Spleen (tissue), 11 donors: ENCODE measurements at regions not wholly inside any gene's neighbourhood (a gene's known extent, or its start where the extent isn't known, plus 50 kb on each side); places are given as distances from the start of the nearest gene placed in this dataset.

Experiments used
- DNase-seq: peaks from one replicate; pipeline ENCODE4 v3.0.0-alpha.2; 2020
- H3K27ac ChIP-seq, 8 donors: fragments of 200-600 bp; sonication (generic) in 7 of 8; 1 replicate in 4 of 8; 2 replicates in 4 of 8; pipeline versions ENCODE4 v1.5.0 to v1.8.0; 2016 to 2021; ENCODE audit warnings: inconsistent platforms in 4 of 8, mild to moderate bottlenecking in 4 of 8, moderate library complexity in 1 of 8
- H3K27me3 ChIP-seq, 7 donors: fragments of 200-600 bp; sonication (generic) in 6 of 7; replicated peaks in 1 of 7; 1 replicate in 4 of 7; 2 replicates in 3 of 7; pipeline versions ENCODE4 v1.5.0 to v1.8.0; 2016 to 2021; ENCODE audit warnings: inconsistent platforms in 3 of 7, mild to moderate bottlenecking in 1 of 7
- H3K36me3 ChIP-seq, 6 donors: fragments of 200-600 bp; sonication (generic) in 5 of 6; 1 replicate in 4 of 6; 2 replicates in 2 of 6; pipeline versions ENCODE4 v1.5.0 to v1.8.0; 2016 to 2021; ENCODE audit warnings: inconsistent platforms in 2 of 6
- H3K4me1 ChIP-seq, 6 donors: fragments of 200-600 bp; sonication (generic) in 5 of 6; 1 replicate in 3 of 6; 2 replicates in 3 of 6; pipeline versions ENCODE4 v1.5.0 to v1.8.0; 2016 to 2021; ENCODE audit warnings: inconsistent platforms in 3 of 6
- H3K4me3 ChIP-seq, 8 donors: fragments of 200-600 bp; sonication (generic) in 7 of 8; 1 replicate in 4 of 8; 2 replicates in 4 of 8; pipeline versions ENCODE4 v1.5.0 to v1.8.0; 2016 to 2021; ENCODE audit warnings: inconsistent platforms in 4 of 8, mild to moderate bottlenecking in 4 of 8, moderate library complexity in 2 of 8
- H3K9me3 ChIP-seq, 8 donors: fragments of 200-600 bp; sonication (generic) in 7 of 8; 1 replicate in 4 of 8; 2 replicates in 4 of 8; pipeline versions ENCODE4 v1.5.0 to v1.8.0; 2016 to 2021; ENCODE audit warnings: inconsistent platforms in 4 of 8
- POLR2A ChIP-seq, 3 donors: fragments of 450-650 bp; IDR thresholded peaks; one replicate each; pipeline ENCODE4 v1.5.1; 2017; ENCODE audit warnings: antibody characterized with exemption in 3 of 3, mild to moderate bottlenecking in 1 of 3
- POLR2AphosphoS5 ChIP-seq, 3 donors: sonication (generic); formaldehyde crosslinking; IDR thresholded peaks; one replicate each; pipeline ENCODE4 v1.5.1; 2017; ENCODE audit warnings: antibody characterized with exemption in 3 of 3
- WGBS, 5 donors: extraction: QIAGEN DNeasy Blood & Tissue Kit in 3 of 5; methylation state at CpG; one replicate each; pipeline versions ENCODE4 v1.1.5 to v1.1.7; 2013 to 2018; 5-methylcytosine and 5-hydroxymethylcytosine counted together
- intact Hi-C: fragments of 100-400 bp; cut with DNase I; formaldehyde crosslinking; loops from one replicate; pipeline ENCODE4 v1.15.0; 2023; ENCODE audit warnings: low total_unique reads
- TF ChIP-seq, protein P1 (sequence below), 11 experiments: fragments of 200-600 bp in 7 of 11; fragments of 450-650 bp in 4 of 11; sonication (generic) in 4 of 11; IDR thresholded peaks in 8 of 11; conservative IDR thresholded peaks in 3 of 11; 1 replicate in 7 of 11; 2 replicates in 4 of 11; pipeline versions ENCODE4 v1.4.0 to v1.8.0; 2016 to 2021; ENCODE audit warnings: antibody characterized with exemption in 11 of 11, inconsistent platforms in 4 of 11, mild to moderate bottlenecking in 1 of 11
- donor health status: healthy with polysubstance abuse.
- donor health status: DM: no; HTN: no; CAD: no; lungs with moderate emphysema.
- donor health status: DM: no; HTN: no; CAD: no.
- donor health status: Bipolar disorder and iron deficiency.
- donor health status: healthy.
- donor health status: DM: no; HTN: no; CAD: no.
- donor health status: DM: yes; HTN: yes; CAD: no.

DNA sequence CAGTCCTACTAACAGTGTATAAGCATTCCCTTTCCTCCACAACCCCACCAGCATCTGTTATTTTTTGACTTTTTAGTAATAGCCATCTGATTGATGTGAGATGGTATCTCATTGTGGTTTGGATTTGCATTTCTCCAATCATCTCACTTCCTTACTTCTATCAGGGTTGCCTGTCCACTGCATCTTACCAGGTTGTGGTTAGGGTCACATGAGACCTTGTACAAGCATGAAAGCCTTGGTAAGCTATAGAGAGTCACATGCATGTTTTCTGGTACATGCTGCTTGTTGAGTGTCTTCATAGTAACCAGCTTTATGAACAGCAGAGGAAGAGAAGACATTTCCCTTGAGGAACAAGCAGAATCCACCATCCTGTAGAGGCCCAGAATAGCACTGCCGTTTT lies 102.9 kb upstream of the PAX6 start:
- TF ChIP-seq POLR2AphosphoS5 (IDR thresholded peaks at IDR 0.05) (no peak), POLR2A (IDR thresholded peaks at IDR 0.05) (no peak)
- TF ChIP-seq, protein P1, sequence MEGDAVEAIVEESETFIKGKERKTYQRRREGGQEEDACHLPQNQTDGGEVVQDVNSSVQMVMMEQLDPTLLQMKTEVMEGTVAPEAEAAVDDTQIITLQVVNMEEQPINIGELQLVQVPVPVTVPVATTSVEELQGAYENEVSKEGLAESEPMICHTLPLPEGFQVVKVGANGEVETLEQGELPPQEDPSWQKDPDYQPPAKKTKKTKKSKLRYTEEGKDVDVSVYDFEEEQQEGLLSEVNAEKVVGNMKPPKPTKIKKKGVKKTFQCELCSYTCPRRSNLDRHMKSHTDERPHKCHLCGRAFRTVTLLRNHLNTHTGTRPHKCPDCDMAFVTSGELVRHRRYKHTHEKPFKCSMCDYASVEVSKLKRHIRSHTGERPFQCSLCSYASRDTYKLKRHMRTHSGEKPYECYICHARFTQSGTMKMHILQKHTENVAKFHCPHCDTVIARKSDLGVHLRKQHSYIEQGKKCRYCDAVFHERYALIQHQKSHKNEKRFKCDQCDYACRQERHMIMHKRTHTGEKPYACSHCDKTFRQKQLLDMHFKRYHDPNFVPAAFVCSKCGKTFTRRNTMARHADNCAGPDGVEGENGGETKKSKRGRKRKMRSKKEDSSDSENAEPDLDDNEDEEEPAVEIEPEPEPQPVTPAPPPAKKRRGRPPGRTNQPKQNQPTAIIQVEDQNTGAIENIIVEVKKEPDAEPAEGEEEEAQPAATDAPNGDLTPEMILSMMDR (IDR thresholded peaks at IDR 0.05 in 8 of 11, conservative IDR thresholded peaks at IDR 0.05 in 3 of 11) = no peak
- DNase-seq = no peak
- Histone ChIP-seq H3K9me3 (no peaks in the 10 kb centered on the region), H3K27me3 (peaks cover 0 to 10% (median 0%) of the 10 kb centered on the region in 7 donors), H3K36me3 (no peaks in the 10 kb centered on the region), H3K27ac (no peak overlapping the region), H3K4me3 (no peak overlapping the region), H3K4me1 (no peaks in the 10 kb centered on the region)
- intact Hi-C loops = no loop called here
- WGBS, 5 donors = 78 to 95% (median 92%) methylated on average over 1 of the region's 1 CpG

DNA sequence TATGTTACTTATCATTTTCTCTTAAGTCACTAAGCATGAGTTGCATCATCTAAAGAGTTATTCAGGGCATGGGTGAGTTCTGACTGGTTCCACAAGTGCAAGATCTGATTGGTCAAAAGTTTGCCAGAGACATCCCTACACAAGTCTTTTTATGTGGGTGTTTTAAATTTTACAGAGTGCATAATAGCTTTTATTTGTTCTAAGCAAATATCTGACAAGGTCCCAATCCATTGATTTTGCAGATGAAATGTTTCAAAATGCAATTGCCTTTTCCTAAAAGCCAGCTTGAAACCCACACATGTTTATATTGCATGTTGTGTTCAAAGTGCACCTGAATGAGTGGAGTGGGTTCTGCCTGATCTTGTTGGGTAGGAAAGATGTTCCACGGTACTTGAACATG lies 101.7 kb upstream of the PAX6 start:
- Histone ChIP-seq H3K9me3 (no peaks in the 10 kb centered on the region), H3K27me3 (peaks cover 0 to 10% (median 0%) of the 10 kb centered on the region in 7 donors), H3K36me3 (no peaks in the 10 kb centered on the region), H3K27ac (no peak overlapping the region), H3K4me1 (no peaks in the 10 kb centered on the region), H3K4me3 (no peak overlapping the region)
- DNase-seq = no peak
- no peak for TF ChIP-seq POLR2AphosphoS5 (IDR thresholded peaks at IDR 0.05)
- TF ChIP-seq, protein P1 (IDR thresholded peaks at IDR 0.05 in 8 of 11, conservative IDR thresholded peaks at IDR 0.05 in 3 of 11) = no peak
- no peak for TF ChIP-seq POLR2A (IDR thresholded peaks at IDR 0.05)
- WGBS, 5 donors = 72 to 93% (median 81%) methylated on average over 1 of the region's 1 CpG
- intact Hi-C loops = no loop called here

DNA sequence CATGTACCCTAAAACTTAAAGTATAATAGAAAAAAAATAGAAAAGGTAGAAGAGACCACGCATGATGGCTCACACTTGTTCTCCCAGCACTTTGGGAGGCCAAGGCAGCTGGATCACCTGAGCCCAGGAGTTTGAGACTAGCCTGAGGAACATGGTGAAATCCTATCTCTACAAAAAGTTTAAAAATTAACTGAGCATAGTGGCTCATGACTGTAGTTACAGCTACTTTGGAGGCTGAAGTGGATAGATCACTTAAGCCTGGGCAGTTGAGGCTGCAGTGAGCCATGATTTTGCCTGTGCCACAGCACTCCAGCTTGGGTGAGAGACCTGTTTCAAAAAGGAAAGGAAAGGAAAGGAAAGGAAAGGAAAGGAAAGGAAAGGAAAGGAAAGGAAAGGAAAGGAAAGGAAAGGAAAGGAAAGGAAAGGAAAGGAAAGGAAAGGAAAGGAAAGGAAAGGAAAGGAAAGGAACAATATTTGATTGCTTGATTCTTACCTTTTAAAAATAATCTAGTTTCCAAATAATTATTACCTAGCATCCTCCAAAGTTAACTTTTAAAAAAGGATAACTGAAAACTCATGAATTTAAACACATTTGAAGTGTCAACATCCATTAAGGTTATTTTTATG lies 99.9 kb upstream of the PAX6 start:
- TF ChIP-seq POLR2AphosphoS5 (IDR thresholded peaks at IDR 0.05) (no peak), POLR2A (IDR thresholded peaks at IDR 0.05) (no peak)
- TF ChIP-seq, protein P1 (IDR thresholded peaks at IDR 0.05 in 8 of 11, conservative IDR thresholded peaks at IDR 0.05 in 3 of 11) = no peak
- intact Hi-C loops = no loop called here
- H3K27ac ChIP-seq = no peak overlapping the region
- no peaks in the 10 kb centered on the region for H3K4me1 ChIP-seq
- 77 to 96% (median 92%) methylated on average over 1 of the region's 1 CpG for WGBS, 5 donors
- DNase-seq = no peak
- H3K4me3 ChIP-seq = no peak overlapping the region
- peaks cover 0 to 6% (median 0%) of the 10 kb centered on the region in 8 donors for H3K9me3 ChIP-seq
- peaks cover 0 to 11% (median 0%) of the 10 kb centered on the region in 7 donors for H3K27me3 ChIP-seq
- no peaks in the 10 kb centered on the region for H3K36me3 ChIP-seq

DNA sequence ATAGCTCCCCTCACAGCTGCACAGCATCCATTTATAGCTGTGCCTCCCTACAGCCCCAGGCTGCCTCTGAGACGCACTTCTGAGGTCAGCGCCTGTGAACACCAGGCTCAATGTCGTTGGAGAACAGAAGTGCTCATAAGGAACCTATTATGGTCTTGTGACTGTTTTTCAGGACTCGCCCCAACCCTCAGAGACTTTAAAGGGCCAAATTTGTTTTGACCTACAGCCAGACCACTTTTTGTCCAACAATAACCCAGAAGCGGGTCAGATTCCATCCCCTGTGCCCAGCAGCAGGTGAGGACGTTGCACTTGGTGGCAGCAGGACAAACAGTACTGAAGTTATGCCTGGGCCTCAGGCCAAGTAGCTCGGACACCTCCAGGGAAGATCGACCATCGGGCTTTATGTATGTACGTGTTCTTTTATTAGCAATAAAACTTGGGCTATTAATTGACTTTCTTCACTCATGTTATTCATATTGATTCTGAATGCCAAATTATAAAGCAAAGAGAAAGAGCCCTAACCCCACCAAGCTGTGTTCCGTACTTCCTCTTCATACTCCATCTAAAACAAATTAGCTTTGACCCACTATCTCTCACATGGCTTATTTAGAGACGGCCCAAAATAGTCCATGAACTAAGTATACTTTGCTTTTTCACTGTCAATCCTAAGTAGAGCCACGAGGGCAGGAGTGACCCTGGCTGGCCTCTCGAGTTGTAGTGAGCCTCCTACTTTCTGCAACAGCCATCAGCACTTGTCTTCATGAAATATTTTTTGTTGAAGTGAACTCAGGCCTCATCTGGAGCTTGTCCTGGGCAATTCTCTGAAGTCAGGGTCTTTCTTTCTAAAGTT lies 92.3 kb upstream of the PAX6 start:
- WGBS, 5 donors = 73 to 78% (median 77%) methylated on average over 14 of the region's 14 CpGs
- no peak overlapping the region for H3K4me3 ChIP-seq
- no peaks in the 10 kb centered on the region for H3K36me3 ChIP-seq
- H3K27ac ChIP-seq = no peak overlapping the region
- no peak for DNase-seq
- H3K27me3 ChIP-seq = peaks cover 0 to 9% (median 0%) of the 10 kb centered on the region in 7 donors
- TF ChIP-seq POLR2A (IDR thresholded peaks at IDR 0.05) = no peak
- TF ChIP-seq, protein P1 (IDR thresholded peaks at IDR 0.05 in 8 of 11, conservative IDR thresholded peaks at IDR 0.05 in 3 of 11) = no peak
- intact Hi-C loops = no loop called here
- peaks cover 0 to 9% (median 0%) of the 10 kb centered on the region in 8 donors for H3K9me3 ChIP-seq
- no peaks in the 10 kb centered on the region for H3K4me1 ChIP-seq
